GM19043 (cell line): ENCODE measurements at regions not wholly inside any gene's neighbourhood (a gene's known extent, or its start where the extent isn't known, plus 50 kb on each side); places are given as distances from the start of the nearest gene placed in this dataset.

Source experiments
- ATAC-seq: cut with Tn5 transposase; IDR thresholded peaks from one replicate; pipeline ENCODE4 v1.9.1; 2021; ENCODE audit warnings: low read depth; ENCODE audit not compliant: unreplicated experiment

DNA sequence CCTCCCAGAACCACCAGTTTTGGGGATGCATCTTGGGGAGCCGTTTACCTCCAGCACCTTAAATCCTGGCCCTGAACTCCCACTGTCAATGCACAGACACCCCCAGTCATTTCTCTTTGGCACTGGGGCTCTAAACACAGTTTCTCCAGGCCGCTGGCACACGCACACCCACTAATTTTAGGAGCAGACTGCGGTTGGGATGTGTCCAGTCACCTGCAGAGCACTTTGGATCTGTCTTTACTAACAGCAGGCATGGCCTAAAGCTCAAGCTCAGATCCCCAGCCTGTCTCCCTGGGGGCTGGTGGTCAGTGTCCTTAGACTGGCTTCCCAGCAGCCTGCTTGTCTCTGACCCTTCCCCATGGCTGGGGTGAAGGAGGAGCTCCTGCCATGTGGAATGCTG is 49.9 kb downstream of the SYNE3 start:
- ATAC-seq = no peak

DNA sequence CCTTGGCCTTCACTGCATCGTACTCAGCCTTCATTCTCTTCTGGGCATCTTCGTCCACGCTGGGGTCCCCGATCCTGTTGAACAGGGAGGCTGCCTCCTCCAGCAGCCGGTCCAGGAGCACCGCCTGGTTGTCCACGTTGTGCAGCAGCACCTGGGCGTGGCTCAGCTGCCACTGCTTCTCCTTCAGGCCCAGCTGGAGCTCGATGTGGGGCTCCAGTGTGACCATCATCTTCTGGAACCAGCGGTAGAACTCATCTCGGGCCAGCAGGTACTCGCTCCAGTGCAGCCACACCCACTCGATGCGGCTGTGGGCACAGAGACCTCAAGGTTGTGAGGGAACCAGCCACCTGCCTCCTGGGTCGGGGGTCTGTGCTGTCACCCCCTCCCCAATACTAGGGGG is 50.5 kb downstream of the SYNE3 start:
- no peak for ATAC-seq

DNA sequence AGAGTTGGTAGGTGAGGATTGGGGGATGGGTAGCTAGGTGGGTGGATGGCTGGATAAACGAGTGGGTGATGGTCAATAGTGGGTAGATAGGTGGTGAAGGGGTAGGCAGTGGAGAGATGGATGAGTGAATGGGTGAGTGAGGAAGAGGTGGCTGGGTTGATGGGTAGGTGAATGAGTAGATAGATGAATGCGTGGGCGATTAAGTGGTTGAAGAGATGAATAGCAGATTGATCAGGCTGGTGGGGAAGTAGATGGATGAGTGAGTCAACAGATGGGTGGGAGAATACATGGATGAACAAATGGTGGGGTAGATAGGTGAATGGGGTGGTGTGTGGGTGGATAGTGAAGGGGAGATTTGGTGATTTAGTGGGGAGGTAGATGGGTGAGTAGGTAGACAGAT is 51.1 kb downstream of the SYNE3 start:
- no peak for ATAC-seq

DNA sequence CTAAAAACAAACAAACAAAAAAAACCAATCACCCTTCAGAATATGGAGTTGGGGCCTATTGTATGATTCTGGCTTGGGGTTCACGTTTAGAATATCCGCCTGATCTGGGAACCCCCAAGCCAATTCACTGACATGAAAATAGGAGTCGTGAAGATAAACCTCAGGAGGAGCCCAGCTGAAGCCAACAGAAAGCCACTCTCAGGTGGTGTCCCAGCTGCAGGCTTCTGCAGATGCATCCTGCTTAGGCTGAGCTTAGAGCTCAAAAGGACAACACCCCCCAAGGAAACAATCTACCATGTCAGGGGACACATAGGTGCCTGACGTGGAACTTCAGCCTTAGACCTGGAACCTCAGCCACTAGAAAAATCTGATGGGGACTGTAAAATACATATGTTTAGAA is 51.9 kb downstream of the SYNE3 start:
- ATAC-seq = no peak

DNA sequence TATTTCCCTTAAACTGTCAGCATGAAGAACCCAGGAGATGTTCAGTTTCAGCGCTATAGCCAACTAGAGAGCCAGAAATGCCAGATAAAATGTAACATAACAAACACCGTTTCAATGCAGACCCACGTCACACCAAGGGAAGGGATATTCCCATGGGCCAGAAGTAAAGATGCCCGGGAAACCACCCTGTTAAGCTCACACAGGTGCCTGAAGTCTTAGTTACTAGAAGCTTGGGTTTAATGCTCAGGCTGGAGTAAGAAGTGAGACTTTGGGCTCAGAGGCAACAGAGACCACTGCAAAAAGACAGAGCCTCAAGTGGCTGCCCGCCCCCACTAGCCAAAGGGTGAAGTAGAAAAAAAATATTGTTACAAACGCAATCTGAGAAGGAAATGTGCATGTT is 52.3 kb downstream of the SYNE3 start:
- ATAC-seq = no peak

DNA sequence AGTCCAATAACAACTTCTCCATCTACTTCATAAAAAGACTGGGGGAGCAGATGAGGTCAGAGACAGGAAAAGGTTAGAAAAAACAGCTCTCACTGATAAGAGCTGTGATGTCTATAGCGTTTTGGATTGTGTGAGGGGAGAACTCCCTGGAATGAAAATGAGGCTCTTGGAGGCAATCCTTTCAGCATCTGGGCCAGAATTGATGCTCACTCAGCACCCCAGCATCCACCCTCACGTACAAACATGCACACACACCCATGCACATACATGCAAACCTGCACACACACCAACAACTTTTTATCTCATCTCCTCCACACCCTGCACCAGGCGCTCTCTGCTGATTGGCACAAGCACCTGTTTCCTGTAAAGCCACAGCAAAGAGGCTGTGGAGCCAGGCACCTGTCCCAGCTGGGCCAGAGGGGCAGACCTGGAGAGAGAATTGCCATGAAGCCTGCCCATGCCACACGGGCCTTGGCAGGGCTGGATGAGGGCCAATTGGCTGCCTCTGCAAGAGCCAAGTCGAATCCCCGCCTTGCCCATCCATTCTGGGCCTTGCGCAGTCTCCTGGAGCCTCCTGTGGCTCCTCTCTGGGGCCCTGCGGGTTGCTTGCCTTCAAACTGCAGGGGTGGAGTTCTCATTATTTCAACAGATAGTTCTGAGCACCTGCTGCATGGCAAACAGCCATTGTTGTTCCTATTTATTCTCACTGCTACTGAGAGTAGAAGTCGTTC is 53.1 kb downstream of the SYNE3 start:
- ATAC-seq = no peak

DNA sequence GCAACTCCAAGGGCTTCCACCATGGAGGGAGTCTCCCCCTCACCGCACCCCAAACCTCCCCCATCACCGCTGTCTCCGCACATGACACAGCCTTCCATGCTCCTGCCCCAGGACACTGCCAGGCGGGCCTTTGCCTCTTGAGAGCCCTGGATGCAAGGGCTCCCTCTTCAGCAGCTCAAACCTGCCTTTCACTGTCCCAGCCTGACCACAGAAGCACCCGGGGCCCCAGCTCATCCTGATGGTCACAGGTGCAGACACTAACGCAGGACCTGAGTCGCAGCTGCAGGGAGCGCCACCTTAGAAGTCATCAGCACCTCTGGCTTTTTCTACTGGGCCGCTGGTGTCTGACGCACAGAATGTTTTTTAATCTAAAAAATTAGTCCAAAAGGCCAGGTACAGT is 54.0 kb downstream of the SYNE3 start:
- ATAC-seq = no peak

DNA sequence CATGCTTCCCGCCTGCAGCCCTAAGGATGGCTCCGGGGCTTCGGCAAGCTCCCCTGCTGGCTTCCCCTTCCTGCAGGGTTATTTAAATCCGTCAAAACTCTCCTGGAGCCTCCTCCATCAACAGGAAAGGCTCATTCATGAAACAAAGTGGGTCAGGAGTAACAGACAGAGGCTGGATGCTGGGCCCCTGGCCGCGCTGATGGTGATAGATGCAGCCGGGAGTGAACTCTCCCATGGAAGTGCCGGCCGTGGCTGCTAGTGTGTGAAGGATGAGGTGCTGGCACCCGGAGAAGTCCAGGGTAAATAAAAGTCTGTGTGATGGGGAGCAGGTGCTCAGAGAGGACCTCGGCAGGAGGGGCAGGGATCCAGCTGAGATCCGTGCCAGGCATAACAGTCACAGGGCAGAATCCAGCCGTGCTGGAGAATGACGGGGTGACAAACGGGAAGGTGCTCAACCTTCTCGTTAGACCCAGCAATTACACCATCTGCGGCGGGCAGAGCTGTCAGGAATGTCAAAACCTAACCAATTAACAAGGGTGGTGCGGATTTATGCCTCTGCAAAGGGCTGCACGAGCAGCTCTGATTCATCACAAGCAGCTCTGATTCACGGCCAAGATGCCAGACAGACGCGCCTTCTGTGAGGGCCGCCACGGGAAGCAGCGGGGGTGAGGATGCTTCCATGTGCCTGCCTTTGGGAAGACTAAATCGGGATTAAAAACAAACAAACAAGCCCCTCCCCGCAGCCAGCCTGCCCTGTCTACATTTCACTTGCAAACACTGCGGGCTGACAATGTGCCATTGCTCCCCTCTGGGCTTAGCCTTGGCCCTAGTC is 55.6 kb downstream of the SYNE3 start:
- ATAC-seq = no peak

DNA sequence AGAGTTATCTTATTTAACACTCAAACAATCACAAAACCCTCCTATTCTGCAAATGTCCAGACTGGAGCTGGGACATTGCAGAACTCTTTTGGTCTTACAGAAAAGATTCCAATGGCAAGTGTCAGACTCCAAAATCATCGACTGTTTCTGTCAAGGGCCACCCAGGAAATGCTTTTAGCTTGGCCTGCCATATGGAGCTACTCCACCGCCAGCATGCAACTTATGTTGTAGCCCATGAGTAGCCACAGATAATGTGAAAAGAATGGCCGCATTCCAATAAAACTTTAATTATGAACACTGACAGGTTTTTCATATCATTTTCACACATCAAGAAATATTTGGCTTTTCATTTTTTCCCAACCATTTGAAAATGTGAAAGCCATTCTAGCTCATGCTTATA is 57.5 kb downstream of the SYNE3 start:
- no peak for ATAC-seq

DNA sequence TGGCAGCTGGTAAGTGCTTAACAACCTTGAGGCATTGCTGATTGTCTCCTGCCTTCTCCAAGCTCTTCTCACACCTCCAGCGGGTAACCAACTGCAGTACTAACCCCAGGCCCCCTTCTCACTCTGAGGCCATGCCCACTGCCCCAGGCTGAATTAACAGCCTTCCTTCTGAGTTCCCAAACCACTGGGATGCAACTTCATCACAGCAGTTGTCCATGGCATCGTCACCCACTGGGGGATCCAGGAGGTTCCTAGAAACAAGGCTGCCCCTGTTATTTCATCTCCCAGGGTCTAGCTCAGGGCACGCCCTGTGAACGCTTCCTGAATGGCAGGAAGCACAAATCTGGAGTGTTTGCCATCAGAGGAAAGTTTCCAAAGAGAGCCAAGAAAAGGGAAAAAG is 58.0 kb downstream of the SYNE3 start:
- no peak for ATAC-seq

DNA sequence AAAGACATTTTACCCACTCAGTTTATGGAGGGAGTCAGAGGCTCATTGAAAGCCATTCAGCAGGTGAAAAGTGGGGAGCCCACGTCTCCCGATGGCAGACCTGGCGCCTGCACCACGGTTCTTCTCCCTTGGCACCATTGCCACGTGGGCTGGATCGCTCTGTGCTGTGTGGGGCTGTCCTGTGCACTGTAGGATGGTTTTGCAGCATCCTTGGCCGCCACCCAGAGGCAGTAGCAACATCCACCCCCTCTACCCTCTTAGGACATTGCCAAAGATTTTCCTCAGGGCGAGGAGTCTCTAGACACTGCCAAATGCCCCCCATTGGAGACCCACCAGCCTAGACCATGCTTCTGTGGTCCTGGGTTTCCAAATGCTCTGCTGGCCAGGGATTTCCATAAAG is 60.2 kb downstream of the SYNE3 start:
- no peak for ATAC-seq

DNA sequence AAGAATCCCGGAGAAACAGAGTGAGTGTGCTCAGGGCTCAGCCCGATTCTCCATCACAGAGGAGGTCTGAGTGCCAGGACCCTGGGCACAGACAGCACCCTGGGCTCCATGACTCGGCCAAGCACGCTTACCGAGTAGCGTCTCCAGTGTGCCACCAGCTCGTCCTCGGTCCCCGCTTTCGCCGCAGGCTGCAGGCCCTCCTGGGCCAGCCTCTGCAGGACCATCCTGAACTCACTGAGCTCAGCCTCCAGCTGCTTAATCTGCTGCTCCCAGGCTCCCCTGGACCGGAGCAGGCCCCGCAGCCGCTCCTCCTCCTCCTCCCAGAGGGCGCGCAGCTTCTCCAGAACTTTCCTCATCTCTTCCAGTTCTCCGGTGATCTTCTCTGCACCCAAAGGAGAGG is 61.2 kb downstream of the SYNE3 start:
- no peak for ATAC-seq

DNA sequence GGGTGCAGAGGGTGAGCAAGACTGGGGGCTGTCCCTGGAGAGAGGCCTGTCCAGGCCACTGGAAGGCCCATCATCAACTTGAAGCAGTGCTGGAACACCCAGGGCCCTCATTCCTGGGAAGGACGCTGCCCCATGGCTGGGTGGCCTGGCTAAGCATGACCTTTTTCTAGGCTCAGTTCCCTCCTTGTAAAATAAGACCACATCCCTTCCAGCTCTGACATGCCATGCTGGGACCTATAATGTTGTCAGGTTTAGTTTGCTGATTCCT is 62.8 kb downstream of the SYNE3 start:
- no peak for ATAC-seq

DNA sequence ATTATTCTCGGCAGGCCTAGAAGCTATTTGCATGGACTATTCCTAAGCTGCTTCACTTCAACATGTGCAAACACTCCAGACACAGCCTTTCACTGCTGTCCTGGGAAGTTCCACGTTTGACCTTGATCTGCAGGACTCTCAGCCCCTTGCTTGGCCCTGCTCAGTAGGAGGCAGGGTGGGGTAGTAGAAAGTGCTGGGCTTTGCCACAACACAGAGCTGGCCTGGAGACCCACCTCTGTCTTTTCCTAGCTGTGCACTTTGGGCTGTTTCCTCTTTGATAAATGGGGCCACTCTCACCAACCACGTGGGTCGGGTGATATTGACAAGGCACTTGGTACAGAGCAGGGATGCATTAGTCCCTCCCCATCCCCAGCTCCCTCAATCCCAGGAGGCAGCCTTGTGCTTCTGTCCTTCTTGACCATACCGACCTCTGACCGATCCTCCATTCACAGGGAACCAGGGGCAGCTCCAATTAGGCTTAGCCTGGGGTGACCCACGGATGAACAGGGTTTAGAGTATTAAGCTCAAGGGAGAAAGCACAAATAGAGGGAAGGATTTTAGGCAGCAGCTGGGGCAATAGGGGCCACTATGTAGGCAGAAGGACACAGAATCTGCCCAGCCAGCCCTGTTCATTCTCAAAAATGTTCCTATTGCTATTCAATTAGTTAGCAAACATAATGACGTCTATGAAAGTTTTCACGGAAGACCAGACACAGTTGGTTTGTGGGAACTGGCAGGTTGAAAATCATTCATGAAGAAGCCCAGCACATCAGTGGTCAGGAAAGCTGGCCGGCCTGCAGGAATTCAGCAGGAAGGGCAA is 63.3 kb downstream of the SYNE3 start:
- no peak for ATAC-seq

DNA sequence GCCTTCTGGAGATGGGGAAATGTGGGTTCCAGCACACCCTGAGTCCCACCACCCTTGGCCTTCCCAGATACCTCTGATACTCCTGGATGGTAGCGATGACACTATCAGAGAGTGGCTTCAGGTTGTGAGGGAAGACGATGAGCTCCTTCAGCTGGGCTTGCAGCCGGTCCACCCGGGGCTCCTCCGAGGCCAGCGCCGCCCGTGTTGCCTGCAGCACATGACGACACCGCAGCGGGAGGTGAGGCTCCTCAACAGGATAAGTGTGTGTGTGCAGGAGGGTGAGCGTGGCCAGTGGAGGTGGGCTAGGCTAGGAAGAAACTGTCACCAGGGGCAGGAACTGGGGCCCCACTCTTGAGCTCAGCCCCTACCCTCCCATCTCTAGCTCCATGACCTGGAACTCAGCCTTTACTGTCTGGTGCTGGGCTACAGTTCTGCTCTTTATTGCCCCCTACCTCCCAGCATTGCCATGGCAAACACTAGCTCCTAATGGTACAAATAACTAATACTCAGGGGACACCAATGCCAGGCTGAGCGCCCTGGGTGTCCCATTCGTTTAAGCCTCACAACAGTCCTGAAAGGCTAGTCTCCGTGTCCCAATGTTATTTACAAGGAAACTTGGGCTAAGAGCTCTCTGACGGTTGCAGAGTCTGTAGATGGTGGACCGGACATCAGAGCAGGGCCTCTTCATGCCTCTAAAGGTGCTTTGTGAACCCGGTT is 64.1 kb downstream of the SYNE3 start:
- ATAC-seq = no peak

DNA sequence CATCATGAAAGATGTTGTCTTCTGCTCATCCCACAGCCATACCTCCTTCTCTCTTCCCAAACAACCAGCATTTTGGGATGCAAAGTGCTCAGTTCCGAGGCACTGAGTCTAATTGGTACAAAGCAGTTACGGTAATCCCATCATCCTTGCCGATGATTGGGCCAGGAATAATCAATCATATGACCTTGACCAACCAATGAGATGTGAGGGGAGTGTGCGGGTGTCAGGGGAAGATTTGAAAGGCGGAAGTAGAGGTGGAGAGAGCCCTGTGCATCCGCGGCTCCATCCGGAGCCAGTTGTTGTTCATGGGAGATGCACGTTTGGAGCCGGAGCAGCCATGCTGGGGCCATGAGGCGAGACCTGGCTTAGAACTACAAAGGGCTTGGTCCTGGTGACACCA is 67.3 kb downstream of the SYNE3 start:
- no peak for ATAC-seq

DNA sequence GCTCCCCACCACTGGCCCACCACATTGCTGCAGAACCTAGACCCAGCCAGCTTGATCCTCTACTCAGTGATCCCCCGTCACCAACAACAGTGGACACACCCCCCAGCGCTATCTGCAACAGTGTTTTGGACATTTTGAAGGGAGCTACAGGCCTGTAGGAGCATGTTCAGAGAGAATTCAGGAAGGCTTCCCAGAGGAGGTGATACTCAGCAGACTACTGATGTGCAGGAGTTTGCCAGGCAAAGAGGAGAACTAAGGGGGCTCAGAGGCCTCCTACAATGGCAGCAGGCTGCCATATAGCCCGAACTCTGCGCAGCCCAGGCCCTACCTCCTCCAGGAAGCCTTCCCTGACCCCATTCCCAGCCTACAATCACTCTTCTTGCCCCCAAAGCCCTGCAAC is 70.0 kb downstream of the SYNE3 start:
- no peak for ATAC-seq

DNA sequence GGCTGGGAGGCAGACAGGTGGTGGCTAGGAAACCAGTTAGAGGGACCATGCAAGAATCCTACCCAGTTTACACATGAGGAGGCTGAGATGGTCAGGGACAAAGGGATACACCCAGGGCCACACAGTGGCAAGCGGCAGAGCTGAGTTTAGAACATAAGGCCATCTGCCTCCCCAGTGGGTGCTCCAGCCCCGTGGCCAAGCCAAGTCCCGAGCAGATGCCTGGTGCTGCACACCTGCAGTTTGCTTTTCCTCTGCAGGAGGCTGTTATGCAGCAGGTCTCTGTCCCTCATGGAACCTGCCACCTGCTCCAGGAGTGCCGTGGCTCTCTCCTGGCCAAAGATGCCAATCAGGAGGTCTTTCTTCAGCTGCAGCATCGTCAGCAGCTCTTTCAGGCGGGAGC is 70.8 kb downstream of the SYNE3 start:
- ATAC-seq = no peak

DNA sequence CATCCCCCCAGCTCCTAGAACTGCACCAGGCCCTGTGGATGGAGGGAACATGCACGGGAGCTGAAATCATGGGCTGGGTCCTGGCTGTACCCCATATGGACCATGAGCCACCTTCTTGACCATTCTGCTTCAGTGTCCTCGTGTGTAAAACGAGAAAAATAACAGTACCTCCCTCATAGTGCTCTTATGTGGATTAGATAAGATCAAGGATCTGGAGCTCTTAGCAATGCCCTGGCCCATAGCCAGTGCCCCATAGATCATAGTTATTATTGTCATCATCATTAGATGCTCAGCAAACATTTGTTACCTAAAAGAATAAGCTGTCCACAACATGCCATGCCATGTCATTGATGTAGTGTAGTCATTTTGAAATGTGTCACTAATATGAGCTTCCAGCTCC is 71.3 kb downstream of the SYNE3 start:
- ATAC-seq = no peak

DNA sequence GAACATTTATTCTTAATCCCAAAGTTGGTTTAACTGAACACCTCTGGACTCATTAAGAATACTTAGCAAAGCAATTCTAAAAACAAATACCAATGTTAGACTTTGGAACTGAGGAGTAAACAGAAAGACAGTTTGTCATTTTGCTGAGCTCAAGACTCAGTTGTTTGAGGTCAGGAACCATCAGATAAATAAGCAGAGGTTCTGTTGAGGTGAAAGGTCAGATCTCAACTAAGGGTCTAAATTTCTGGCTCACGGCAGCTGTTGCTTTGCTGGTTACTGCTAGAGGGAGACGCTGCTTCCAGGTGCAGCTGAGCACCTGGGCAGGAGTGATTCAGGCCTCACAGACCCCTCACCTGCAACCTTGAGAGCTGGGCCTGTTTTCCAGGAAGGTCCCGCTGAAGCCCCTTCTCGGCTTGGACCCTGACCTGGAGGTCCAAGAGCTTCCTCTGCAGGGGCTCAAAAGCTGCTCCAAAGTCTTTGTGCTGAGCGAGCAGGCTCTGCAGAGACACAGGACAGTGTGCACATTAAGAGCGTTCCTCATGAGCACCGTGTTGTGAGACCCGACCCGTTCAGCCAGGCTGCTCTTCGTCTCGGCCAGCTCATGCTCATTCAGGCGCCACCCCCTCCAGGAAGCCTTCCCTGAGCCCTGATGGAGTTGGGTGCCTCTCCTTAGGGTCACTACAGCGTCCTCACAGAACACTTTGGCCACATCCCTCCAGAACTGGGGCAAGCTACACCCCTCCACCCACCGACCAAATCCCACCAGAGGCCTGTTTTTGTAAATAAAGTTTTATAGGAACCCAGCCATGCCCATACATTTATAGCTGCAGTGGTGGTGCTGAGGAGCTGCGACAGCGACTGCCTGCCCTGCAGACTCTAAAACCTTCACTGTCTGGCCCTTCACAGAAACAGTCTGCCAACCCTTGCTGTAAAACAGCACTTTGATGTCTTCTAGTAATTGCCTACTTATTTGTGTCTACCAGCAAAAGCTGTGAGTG is 72.0 kb downstream of the SYNE3 start:
- no peak for ATAC-seq
